ENCODE measurements at regions not wholly inside any gene's neighbourhood (a gene's known extent, or its start where the extent isn't known, plus 50 kb on each side); places are given as distances from the start of the nearest gene placed in this dataset.
A peak's percentile ranks its signal among the peaks of the same experiment; 100 is the strongest.
"Not testable (repeated sequence)": the region's sequence is repeated elsewhere in the genome, so short reads cannot be mapped to it uniquely, and the experiment has no call there.

- H3K4me1 ChIP-seq (replicated peaks; ENCODE audit: insufficient read depth); H3K4me2 ChIP-seq; POLR2A ChIA-PET (ENCODE audit: unreplicated experiment); H4K20me1 ChIP-seq (ENCODE audit: insufficient read depth); H3K36me3 ChIP-seq (ENCODE audit: low read depth); H3K4me3 ChIP-seq; H3K27ac ChIP-seq; BruUV-seq (replicated peaks); H3K27me3 ChIP-seq (ENCODE audit: insufficient read depth, low read depth); H3K79me2 ChIP-seq (ENCODE audit: low read depth); H2AFZ ChIP-seq; H3K9me3 ChIP-seq (ENCODE audit: insufficient read depth, low read depth); intact Hi-C loops (cut with micrococcal nuclease; ENCODE audit: unreplicated experiment); H3K9me2 ChIP-seq (ENCODE audit: insufficient read depth); DNase-seq; H3F3A ChIP-seq (ENCODE audit: insufficient read depth, low read depth); CTCF ChIA-PET: not testable (repeated sequence)
These were observed 415.5 kb downstream of the FOXD4L4 start for GRCh38 chr9:66152406-66152805.

GRCh38 chr9:66153021-66153725, 416.2 kb downstream of the FOXD4L4 start:
- BruUV-seq (replicated peaks); POLR2A ChIA-PET (ENCODE audit: unreplicated experiment); intact Hi-C loops (cut with micrococcal nuclease; ENCODE audit: unreplicated experiment): not testable (repeated sequence)

DNA sequence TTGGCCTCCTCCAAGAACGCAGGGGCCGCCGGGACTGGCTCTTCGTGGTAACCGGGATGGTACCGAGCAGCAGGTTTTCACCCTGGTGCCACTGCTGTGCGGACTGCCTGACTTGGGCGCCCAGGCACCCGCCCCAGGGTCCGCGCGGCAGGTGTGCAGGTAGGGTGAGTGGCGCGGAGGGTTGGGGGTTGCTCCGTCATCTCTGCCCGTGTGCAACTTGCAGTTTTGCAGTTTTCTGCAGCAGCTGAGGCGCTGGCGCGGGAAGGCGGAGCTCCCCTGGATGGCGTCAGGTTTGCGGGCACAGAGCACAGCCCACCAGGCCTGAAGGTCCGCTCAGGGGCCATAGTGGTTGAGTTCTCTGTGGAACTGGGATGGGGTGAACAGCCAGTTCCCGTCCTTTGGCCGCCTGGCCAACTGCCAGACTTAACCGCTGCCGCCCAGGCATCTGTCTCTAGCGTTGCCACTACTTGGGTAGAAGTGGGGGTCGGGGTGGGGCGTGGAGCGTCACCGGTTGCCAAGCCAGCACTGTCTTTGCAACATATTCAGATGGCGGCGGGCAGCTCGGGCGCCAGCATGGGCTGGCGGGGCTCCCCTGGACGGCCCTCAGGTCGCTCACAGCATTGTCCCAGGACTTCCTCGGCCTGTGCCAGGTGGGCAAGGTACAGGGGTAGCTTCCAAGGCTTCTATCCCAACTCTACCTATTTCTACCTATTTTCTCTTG, 417.2 kb downstream of the FOXD4L4 start:
- H3K9me3 ChIP-seq (ENCODE audit: insufficient read depth, low read depth); intact Hi-C loops (cut with micrococcal nuclease; ENCODE audit: unreplicated experiment); BruUV-seq (replicated peaks); CTCF ChIA-PET; H3K4me1 ChIP-seq (replicated peaks; ENCODE audit: insufficient read depth); H3K4me3 ChIP-seq; POLR2A ChIA-PET (ENCODE audit: unreplicated experiment); H4K20me1 ChIP-seq (ENCODE audit: insufficient read depth); H3F3A ChIP-seq (ENCODE audit: insufficient read depth, low read depth); DNase-seq; H3K36me3 ChIP-seq (ENCODE audit: low read depth); H3K9me2 ChIP-seq (ENCODE audit: insufficient read depth); H3K79me2 ChIP-seq (ENCODE audit: low read depth); H2AFZ ChIP-seq; H3K27me3 ChIP-seq (ENCODE audit: insufficient read depth, low read depth); H3K4me2 ChIP-seq; H3K27ac ChIP-seq: not testable (repeated sequence)

More at GRCh38 chr9:66153021-66153725, 416.2 kb downstream of the FOXD4L4 start:
- H3K9me3 ChIP-seq (ENCODE audit: insufficient read depth, low read depth); H2AFZ ChIP-seq; H3K4me3 ChIP-seq; H4K20me1 ChIP-seq (ENCODE audit: insufficient read depth); H3F3A ChIP-seq (ENCODE audit: insufficient read depth, low read depth); H3K4me1 ChIP-seq (replicated peaks; ENCODE audit: insufficient read depth); H3K36me3 ChIP-seq (ENCODE audit: low read depth); H3K79me2 ChIP-seq (ENCODE audit: low read depth); H3K9me2 ChIP-seq (ENCODE audit: insufficient read depth); H3K27ac ChIP-seq; H3K27me3 ChIP-seq (ENCODE audit: insufficient read depth, low read depth); H3K4me2 ChIP-seq; CTCF ChIA-PET: not testable (repeated sequence)
- DNase-seq: peak in 1 of 2 experiments; percentile 20

- CTCF ChIA-PET; H3F3A ChIP-seq (ENCODE audit: insufficient read depth, low read depth); intact Hi-C loops (cut with micrococcal nuclease; ENCODE audit: unreplicated experiment); H3K9me3 ChIP-seq (ENCODE audit: insufficient read depth, low read depth); BruUV-seq (replicated peaks); H3K27ac ChIP-seq; H3K79me2 ChIP-seq (ENCODE audit: low read depth); H3K36me3 ChIP-seq (ENCODE audit: low read depth); H3K4me2 ChIP-seq; H3K27me3 ChIP-seq (ENCODE audit: insufficient read depth, low read depth); H3K9me2 ChIP-seq (ENCODE audit: insufficient read depth); H2AFZ ChIP-seq; H3K4me3 ChIP-seq; POLR2A ChIA-PET (ENCODE audit: unreplicated experiment); H4K20me1 ChIP-seq (ENCODE audit: insufficient read depth); H3K4me1 ChIP-seq (replicated peaks; ENCODE audit: insufficient read depth); DNase-seq: not testable (repeated sequence)
These were observed 445.4 kb downstream of the FOXD4L4 start for GRCh38 chr9:66182316-66182715.

- BruUV-seq (replicated peaks); H3K79me2 ChIP-seq (ENCODE audit: low read depth); H3K4me2 ChIP-seq; POLR2A ChIA-PET (ENCODE audit: unreplicated experiment); H3K9me2 ChIP-seq (ENCODE audit: insufficient read depth); H3K27me3 ChIP-seq (ENCODE audit: insufficient read depth, low read depth); H3K27ac ChIP-seq; H4K20me1 ChIP-seq (ENCODE audit: insufficient read depth); intact Hi-C loops (cut with micrococcal nuclease; ENCODE audit: unreplicated experiment); CTCF ChIA-PET; H3K4me1 ChIP-seq (replicated peaks; ENCODE audit: insufficient read depth); H3K4me3 ChIP-seq; DNase-seq; H3K9me3 ChIP-seq (ENCODE audit: insufficient read depth, low read depth); H2AFZ ChIP-seq; H3F3A ChIP-seq (ENCODE audit: insufficient read depth, low read depth); H3K36me3 ChIP-seq (ENCODE audit: low read depth): not testable (repeated sequence)
These were observed 446.7 kb downstream of the FOXD4L4 start for GRCh38 chr9:66183648-66184047.

- H4K20me1 ChIP-seq (ENCODE audit: insufficient read depth); H3F3A ChIP-seq (ENCODE audit: insufficient read depth, low read depth); H3K4me1 ChIP-seq (replicated peaks; ENCODE audit: insufficient read depth); BruUV-seq (replicated peaks); H3K4me2 ChIP-seq; H3K27ac ChIP-seq; intact Hi-C loops (cut with micrococcal nuclease; ENCODE audit: unreplicated experiment); POLR2A ChIA-PET (ENCODE audit: unreplicated experiment); CTCF ChIA-PET; H3K27me3 ChIP-seq (ENCODE audit: insufficient read depth, low read depth); H2AFZ ChIP-seq; DNase-seq; H3K36me3 ChIP-seq (ENCODE audit: low read depth); H3K9me2 ChIP-seq (ENCODE audit: insufficient read depth); H3K9me3 ChIP-seq (ENCODE audit: insufficient read depth, low read depth); H3K4me3 ChIP-seq; H3K79me2 ChIP-seq (ENCODE audit: low read depth): not testable (repeated sequence)
These were observed 460.3 kb downstream of the FOXD4L4 start for GRCh38 chr9:66197199-66197598.

DNA sequence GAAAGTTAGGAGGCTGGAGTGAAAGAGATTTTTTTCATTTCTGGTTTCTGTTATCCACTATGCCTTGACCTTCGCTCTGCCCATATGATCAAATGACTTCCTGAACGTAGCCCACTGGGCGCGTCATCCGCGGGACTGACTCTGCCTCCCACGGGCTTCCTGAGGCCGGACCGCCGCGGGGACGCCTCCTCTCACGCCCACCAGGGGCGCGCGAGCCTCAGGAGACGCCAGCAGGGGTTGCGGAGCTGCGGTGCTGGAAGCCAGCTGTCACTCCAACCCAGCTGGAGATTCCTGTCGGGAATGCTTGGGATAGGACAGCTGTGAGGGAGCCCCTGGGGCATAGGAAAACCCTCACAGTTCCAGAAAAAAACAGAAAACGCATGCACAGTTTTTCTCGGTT, 461.5 kb downstream of the FOXD4L4 start:
- H3K36me3 ChIP-seq (ENCODE audit: low read depth); H3F3A ChIP-seq (ENCODE audit: insufficient read depth, low read depth); POLR2A ChIA-PET (ENCODE audit: unreplicated experiment); H3K79me2 ChIP-seq (ENCODE audit: low read depth); H3K27ac ChIP-seq; H3K4me1 ChIP-seq (replicated peaks; ENCODE audit: insufficient read depth); H3K9me3 ChIP-seq (ENCODE audit: insufficient read depth, low read depth); H3K27me3 ChIP-seq (ENCODE audit: insufficient read depth, low read depth); intact Hi-C loops (cut with micrococcal nuclease; ENCODE audit: unreplicated experiment); H3K9me2 ChIP-seq (ENCODE audit: insufficient read depth); H3K4me3 ChIP-seq; H3K4me2 ChIP-seq; DNase-seq; BruUV-seq (replicated peaks); H4K20me1 ChIP-seq (ENCODE audit: insufficient read depth); H2AFZ ChIP-seq; CTCF ChIA-PET: not testable (repeated sequence)
